Breast epithelium (tissue), 4 donors: ENCODE measurements at regions not wholly inside any gene's neighbourhood (a gene's known extent, or its start where the extent isn't known, plus 50 kb on each side); places are given as distances from the start of the nearest gene placed in this dataset.

ENCODE experiments used
- DNase-seq, 2 donors: peaks; one replicate each; pipeline ENCODE4 v3.0.0-alpha.2; 2019; ENCODE audit warnings: low spot score in 2 of 2
- H3K27ac ChIP-seq, 2 donors: fragments of 200-600 bp; sonication (generic) in 1 of 2; one replicate each; pipeline ENCODE4 v1.5.1; 2016 to 2019; ENCODE audit warnings: mild to moderate bottlenecking in 1 of 2
- H3K27me3 ChIP-seq, 2 donors: fragments of 200-600 bp; sonication (generic) in 1 of 2; one replicate each; pipeline versions ENCODE4 v1.5.1 to v1.6.0; 2017 to 2019; ENCODE audit warnings: control low read depth in 1 of 2, mild to moderate bottlenecking in 1 of 2
- H3K36me3 ChIP-seq: fragments of 200-600 bp; one replicate; pipeline ENCODE4 v1.5.1; 2019
- H3K4me1 ChIP-seq, 2 donors: fragments of 200-600 bp; sonication (generic); one replicate each; pipeline ENCODE4 v1.5.1; 2016 to 2019; ENCODE audit warnings: control low read depth in 1 of 2
- H3K4me3 ChIP-seq, 3 donors: fragments of 200-600 bp; sonication (generic); 1 replicate in 2 of 3; 2 replicates in 1 of 3; pipeline ENCODE4 v1.5.1; 2016 to 2019; ENCODE audit warnings: mild to moderate bottlenecking in 3 of 3, moderate library complexity in 2 of 3
- H3K9me3 ChIP-seq, 2 donors: fragments of 200-600 bp; sonication (generic) in 1 of 2; one replicate each; pipeline ENCODE4 v1.5.1; 2016 to 2019; ENCODE audit warnings: control low read depth in 1 of 2
- POLR2A ChIP-seq: fragments of 450-650 bp; IDR thresholded peaks from one replicate; pipeline ENCODE4 v1.6.1; 2016; ENCODE audit warnings: antibody characterized with exemption, mild to moderate bottlenecking, moderate library complexity
- POLR2AphosphoS5 ChIP-seq, 3 donors: sonication (generic); formaldehyde crosslinking; IDR thresholded peaks; one replicate each; pipeline ENCODE4 v1.6.1; 2017; ENCODE audit warnings: antibody characterized with exemption in 3 of 3
- intact Hi-C: fragments of 100-400 bp; cut with DNase I; formaldehyde crosslinking; loops from one replicate; pipeline ENCODE4 v1.15.1; 2023; ENCODE audit warnings: low total_unique reads
- TF ChIP-seq, protein P1 (sequence below), 3 donors: fragments of 450-650 bp; IDR thresholded peaks; one replicate each; pipeline ENCODE4 v1.5.1; 2016 to 2017; ENCODE audit warnings: antibody characterized with exemption in 3 of 3, mild to moderate bottlenecking in 3 of 3, moderate library complexity in 3 of 3

DNA sequence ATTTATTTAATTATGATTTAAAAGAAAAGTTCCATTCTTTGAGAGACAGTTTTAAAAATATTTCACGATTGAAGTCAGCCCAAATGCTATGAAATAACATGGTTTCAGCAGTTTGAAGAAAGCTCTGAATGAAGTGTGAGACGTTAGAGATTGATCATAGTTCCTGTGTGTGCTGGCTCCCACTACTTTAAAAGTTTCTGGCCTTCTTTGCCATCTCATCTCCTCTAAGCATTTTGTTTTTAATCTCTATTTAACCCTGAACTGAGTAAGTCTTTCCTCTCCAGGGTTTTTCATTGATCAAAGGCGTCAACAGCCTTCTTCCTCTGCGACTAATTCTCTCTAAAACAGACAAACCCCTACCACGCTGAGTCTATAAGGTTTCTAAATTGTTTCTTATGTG, 225.3 kb upstream of the B3GALT2 start:
- Histone ChIP-seq H3K27me3 (no peaks in the 10 kb centered on the region), H3K36me3 (no peaks in the 10 kb centered on the region), H3K27ac (no peak overlapping the region), H3K9me3 (no peaks in the 10 kb centered on the region), H3K4me1 (no peaks in the 10 kb centered on the region), H3K4me3 (no peak overlapping the region)
- intact Hi-C loops = no loop called here
- no peak for TF ChIP-seq POLR2AphosphoS5 (IDR thresholded peaks at IDR 0.05)
- no peak for TF ChIP-seq POLR2A
- TF ChIP-seq, protein P1, sequence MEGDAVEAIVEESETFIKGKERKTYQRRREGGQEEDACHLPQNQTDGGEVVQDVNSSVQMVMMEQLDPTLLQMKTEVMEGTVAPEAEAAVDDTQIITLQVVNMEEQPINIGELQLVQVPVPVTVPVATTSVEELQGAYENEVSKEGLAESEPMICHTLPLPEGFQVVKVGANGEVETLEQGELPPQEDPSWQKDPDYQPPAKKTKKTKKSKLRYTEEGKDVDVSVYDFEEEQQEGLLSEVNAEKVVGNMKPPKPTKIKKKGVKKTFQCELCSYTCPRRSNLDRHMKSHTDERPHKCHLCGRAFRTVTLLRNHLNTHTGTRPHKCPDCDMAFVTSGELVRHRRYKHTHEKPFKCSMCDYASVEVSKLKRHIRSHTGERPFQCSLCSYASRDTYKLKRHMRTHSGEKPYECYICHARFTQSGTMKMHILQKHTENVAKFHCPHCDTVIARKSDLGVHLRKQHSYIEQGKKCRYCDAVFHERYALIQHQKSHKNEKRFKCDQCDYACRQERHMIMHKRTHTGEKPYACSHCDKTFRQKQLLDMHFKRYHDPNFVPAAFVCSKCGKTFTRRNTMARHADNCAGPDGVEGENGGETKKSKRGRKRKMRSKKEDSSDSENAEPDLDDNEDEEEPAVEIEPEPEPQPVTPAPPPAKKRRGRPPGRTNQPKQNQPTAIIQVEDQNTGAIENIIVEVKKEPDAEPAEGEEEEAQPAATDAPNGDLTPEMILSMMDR (IDR thresholded peaks at IDR 0.05) = no peak
- no peak for DNase-seq

DNA sequence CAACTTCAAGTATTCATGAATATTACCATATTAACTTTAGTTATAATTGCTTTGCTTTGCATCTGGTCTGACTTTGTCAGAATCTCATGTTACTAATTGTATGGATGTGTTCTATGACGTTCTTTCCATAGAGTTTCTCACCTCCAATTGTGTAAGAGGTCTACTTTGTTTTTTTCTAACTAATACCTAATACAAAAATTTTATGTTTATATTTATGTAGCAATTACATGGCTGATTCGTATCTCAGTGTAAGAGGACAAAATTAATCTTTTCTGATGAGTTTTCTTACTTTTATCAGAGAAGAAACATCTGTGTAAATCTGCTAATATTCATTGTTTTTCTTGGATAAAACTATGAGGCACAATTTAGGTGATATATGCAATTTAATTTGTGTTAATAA, 224.8 kb upstream of the B3GALT2 start:
- H3K9me3 ChIP-seq = no peaks in the 10 kb centered on the region
- TF ChIP-seq, protein P1 (IDR thresholded peaks at IDR 0.05) = no peak
- H3K4me3 ChIP-seq = no peak overlapping the region
- no peak for DNase-seq
- intact Hi-C loops = no loop called here
- H3K36me3 ChIP-seq = no peaks in the 10 kb centered on the region
- H3K27me3 ChIP-seq = no peaks in the 10 kb centered on the region
- H3K4me1 ChIP-seq = no peaks in the 10 kb centered on the region
- H3K27ac ChIP-seq = no peak overlapping the region

DNA sequence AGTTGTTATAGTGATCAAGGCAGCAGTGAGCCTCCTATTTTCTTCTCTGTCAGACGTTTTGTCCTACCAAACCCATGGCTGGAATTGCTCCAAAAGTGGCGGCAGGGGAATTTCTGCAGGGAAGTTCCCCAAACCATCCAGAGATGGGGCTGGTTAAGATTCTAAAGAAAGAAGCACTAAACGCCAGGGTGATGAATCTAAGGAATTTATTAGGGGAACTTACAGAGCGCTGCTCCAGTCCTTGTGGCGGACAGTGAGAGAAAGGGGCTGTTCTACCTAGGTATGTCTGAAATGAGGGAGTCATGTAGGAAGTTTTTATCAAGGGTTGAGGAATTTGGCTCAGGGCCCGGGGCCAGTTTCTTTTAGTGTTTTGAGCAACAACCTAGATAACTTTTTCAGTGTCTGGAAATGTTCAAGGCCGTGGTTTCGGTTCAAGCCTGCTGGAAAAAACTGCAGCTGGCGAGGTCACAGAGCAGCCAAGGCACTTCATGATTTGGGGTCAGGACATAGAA, 222.4 kb upstream of the B3GALT2 start:
- H3K27me3 ChIP-seq = no peaks in the 10 kb centered on the region
- H3K9me3 ChIP-seq = no peaks in the 10 kb centered on the region
- H3K4me1 ChIP-seq = no peaks in the 10 kb centered on the region
- intact Hi-C loops = no loop called here
- TF ChIP-seq POLR2A = no peak
- TF ChIP-seq POLR2AphosphoS5 (IDR thresholded peaks at IDR 0.05) = no peak
- TF ChIP-seq, protein P1 (IDR thresholded peaks at IDR 0.05) = no peak
- DNase-seq = no peak
- no peak overlapping the region for H3K4me3 ChIP-seq
- no peak overlapping the region for H3K27ac ChIP-seq
- H3K36me3 ChIP-seq = no peaks in the 10 kb centered on the region

DNA sequence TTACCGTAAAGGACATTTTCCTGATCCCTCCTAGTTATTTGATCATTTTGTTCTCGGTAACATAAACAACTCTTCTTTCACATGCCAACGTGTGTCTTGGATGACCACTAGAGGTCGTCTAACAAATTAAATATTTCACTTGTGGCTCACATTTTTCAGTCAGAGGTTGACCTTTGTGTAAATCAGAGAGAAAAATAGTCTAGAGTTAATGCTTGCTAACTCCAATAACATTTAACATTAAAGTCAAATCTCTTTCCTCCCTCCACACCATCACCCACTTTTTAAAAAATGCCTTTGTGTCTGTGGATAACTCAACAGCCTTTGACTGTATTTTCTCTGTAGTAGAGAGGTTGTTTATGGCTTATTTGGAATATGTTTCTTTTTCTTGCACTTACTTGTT, 220.5 kb upstream of the B3GALT2 start:
- H3K27ac ChIP-seq = no peak overlapping the region
- no peak for TF ChIP-seq POLR2AphosphoS5 (IDR thresholded peaks at IDR 0.05)
- TF ChIP-seq, protein P1 (IDR thresholded peaks at IDR 0.05) = peak in 1 of 3 donors; percentile 46
- intact Hi-C loops = no loop called here

DNA sequence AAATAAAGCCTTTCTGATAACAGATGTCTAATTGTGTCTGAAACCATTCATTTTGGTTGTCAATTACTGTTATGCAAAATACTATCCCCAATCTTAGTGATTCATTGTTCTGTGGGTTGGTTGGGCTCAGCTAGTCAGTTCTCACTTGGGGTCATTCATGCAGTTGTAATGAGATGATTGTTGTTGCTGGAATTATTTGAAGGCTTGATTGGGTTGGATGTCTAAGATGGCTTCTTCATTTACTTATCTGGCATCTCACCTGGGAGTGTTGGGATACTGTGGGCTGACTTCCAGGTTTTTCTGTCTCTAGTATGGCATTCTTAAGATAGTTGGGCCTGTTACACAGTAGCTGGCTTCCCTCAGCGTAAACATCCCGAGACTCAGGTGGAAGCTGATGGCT, 217.8 kb upstream of the B3GALT2 start:
- H3K36me3 ChIP-seq = no peaks in the 10 kb centered on the region
- no peaks in the 10 kb centered on the region for H3K27me3 ChIP-seq
- no peak for DNase-seq
- intact Hi-C loops = no loop called here
- H3K4me3 ChIP-seq = no peak overlapping the region
- TF ChIP-seq POLR2A (no peak), POLR2AphosphoS5 (IDR thresholded peaks at IDR 0.05) (no peak)
- TF ChIP-seq, protein P1 (IDR thresholded peaks at IDR 0.05) = no peak
- H3K4me1 ChIP-seq = no peaks in the 10 kb centered on the region
- H3K9me3 ChIP-seq = no peaks in the 10 kb centered on the region
- H3K27ac ChIP-seq = no peak overlapping the region

More for the DNA sequence above, 220.5 kb upstream of the B3GALT2 start:
- Histone ChIP-seq H3K27me3 (no peaks in the 10 kb centered on the region), H3K36me3 (no peaks in the 10 kb centered on the region), H3K9me3 (no peaks in the 10 kb centered on the region), H3K4me3 (no peak overlapping the region), H3K4me1 (no peaks in the 10 kb centered on the region)
- DNase-seq = no peak
